B cell (primary cell): ENCODE measurements at regions not wholly inside any gene's neighbourhood (a gene's known extent, or its start where the extent isn't known, plus 50 kb on each side); places are given as distances from the start of the nearest gene placed in this dataset.

Experiments
- EZH2 ChIP-seq: IDR thresholded peaks from 2 replicates; pipeline ENCODE4 v1.6.1; 2012; ENCODE audit warnings: borderline replicate concordance, low read depth, mild to moderate bottlenecking, moderate library complexity, low read length; ENCODE audit not compliant: insufficient read depth, poor library complexity, severe bottlenecking
- TF ChIP-seq, protein P1 (sequence below): fragments of 200-600 bp; IDR thresholded peaks from one replicate; pipeline ENCODE4 v1.8.0; 2022; ENCODE audit warnings: antibody characterized with exemption, mild to moderate bottlenecking

DNA sequence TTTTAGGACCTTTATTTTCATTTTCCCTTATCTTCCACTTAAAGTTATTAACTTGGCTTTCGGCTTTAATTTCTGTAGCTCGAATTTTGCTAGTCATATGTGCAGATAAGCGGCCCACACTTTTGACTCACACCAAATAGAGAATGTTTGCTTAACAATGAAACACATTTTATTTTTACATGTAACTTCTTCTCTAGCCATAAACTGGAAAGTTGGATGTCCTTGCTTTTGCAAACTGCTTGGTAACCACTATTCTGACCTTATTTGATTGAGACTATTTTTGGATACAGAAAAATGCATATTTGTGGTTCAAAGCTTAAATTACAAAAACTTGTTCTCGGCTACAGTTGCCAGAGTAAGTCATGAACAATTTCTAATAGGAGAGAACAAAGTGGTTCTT, 600.0 kb downstream of the KCTD12 start:
- TF ChIP-seq, protein P1, sequence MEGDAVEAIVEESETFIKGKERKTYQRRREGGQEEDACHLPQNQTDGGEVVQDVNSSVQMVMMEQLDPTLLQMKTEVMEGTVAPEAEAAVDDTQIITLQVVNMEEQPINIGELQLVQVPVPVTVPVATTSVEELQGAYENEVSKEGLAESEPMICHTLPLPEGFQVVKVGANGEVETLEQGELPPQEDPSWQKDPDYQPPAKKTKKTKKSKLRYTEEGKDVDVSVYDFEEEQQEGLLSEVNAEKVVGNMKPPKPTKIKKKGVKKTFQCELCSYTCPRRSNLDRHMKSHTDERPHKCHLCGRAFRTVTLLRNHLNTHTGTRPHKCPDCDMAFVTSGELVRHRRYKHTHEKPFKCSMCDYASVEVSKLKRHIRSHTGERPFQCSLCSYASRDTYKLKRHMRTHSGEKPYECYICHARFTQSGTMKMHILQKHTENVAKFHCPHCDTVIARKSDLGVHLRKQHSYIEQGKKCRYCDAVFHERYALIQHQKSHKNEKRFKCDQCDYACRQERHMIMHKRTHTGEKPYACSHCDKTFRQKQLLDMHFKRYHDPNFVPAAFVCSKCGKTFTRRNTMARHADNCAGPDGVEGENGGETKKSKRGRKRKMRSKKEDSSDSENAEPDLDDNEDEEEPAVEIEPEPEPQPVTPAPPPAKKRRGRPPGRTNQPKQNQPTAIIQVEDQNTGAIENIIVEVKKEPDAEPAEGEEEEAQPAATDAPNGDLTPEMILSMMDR = no peak
- TF ChIP-seq EZH2 = no peak
